Astrocyte of the cerebellum (primary cell): ENCODE measurements at regions not wholly inside any gene's neighbourhood (a gene's known extent, or its start where the extent isn't known, plus 50 kb on each side); places are given as distances from the start of the nearest gene placed in this dataset.

ENCODE experiments used
- DNase-seq: peaks from one replicate; pipeline ENCODE4 v3.0.0-alpha.2; 2011; ENCODE audit warnings: low read depth
- H3K4me3 ChIP-seq: 2 replicates; pipeline ENCODE4 v1.5.1; 2011; ENCODE audit warnings: mild to moderate bottlenecking, low read depth, low read length, moderate library complexity
- CTCF ChIP-seq: IDR thresholded peaks from 2 replicates; pipeline ENCODE4 v1.5.1; 2012; ENCODE audit warnings: low read length, low read depth, moderate library complexity, mild to moderate bottlenecking; ENCODE audit errors: missing control alignments
- in situ Hi-C: cut with HindIII; loops from 2 replicates; pipeline ENCODE4 v1.10.0; 2017; ENCODE audit warnings: low sequenced_read_pairs

- TF ChIP-seq CTCF, result no peak
- no peak overlapping the region for H3K4me3 ChIP-seq
- in situ Hi-C loops, result no loop called here
- DNase-seq, result no peak
Observed at GRCh38 chr13:103291798-103292572, 225.8 kb upstream of the SLC10A2 start.

- DNase-seq, result no peak
- in situ Hi-C loops, result no loop called here
- TF ChIP-seq CTCF, result no peak
- H3K4me3 ChIP-seq, result no peak overlapping the region
Observed at GRCh38 chr13:103291226-103291625, 225.0 kb upstream of the SLC10A2 start.

GRCh38 chr13:103289681-103290080 lies 223.5 kb upstream of the SLC10A2 start:
- in situ Hi-C loops, result no loop called here
- DNase-seq, result peak; percentile 48
- H3K4me3 ChIP-seq, result no peak overlapping the region
- TF ChIP-seq CTCF, result no peak

GRCh38 chr13:103288114-103288513 lies 221.9 kb upstream of the SLC10A2 start:
- in situ Hi-C loops, result no loop called here
- no peak for DNase-seq
- TF ChIP-seq CTCF, result no peak
- H3K4me3 ChIP-seq, result no peak overlapping the region

GRCh38 chr13:103287659-103288058 lies 221.4 kb upstream of the SLC10A2 start:
- DNase-seq, result peak; percentile 12
- no peak for TF ChIP-seq CTCF
- no peak overlapping the region for H3K4me3 ChIP-seq
- in situ Hi-C loops, result no loop called here

- TF ChIP-seq CTCF, result no peak
- no peak overlapping the region for H3K4me3 ChIP-seq
- no peak for DNase-seq
- in situ Hi-C loops, result no loop called here
Observed at GRCh38 chr13:103284466-103284865, 218.2 kb upstream of the SLC10A2 start.
